Cardiac muscle cell (in vitro differentiated cells and primary cell): ENCODE measurements at regions not wholly inside any gene's neighbourhood (a gene's known extent, or its start where the extent isn't known, plus 50 kb on each side); places are given as distances from the start of the nearest gene placed in this dataset.

ENCODE experiments used
- DNase-seq, 2 donors: peaks; one replicate each; pipeline versions ENCODE4 v3.0.0 to v3.0.0-alpha.2; 2010 to 2017; ENCODE audit warnings: low read depth in 1 of 2, low spot score in 1 of 2
- H3K27ac ChIP-seq: fragments of 200-600 bp; sonication (generic); 2 replicates; pipeline ENCODE4 v1.5.1; 2016
- H3K27me3 ChIP-seq: fragments of 200-600 bp; sonication (generic); 2 replicates; pipeline ENCODE4 v1.6.0; 2016; ENCODE audit warnings: control low read depth
- H3K36me3 ChIP-seq: fragments of 200-600 bp; sonication (generic); 2 replicates; pipeline ENCODE4 v1.5.1; 2016; ENCODE audit warnings: control low read depth
- H3K4me1 ChIP-seq: fragments of 200-600 bp; sonication (generic); 2 replicates; pipeline ENCODE4 v1.8.1; 2017; ENCODE audit warnings: low read depth, mild to moderate bottlenecking, mixed run types
- H3K4me3 ChIP-seq: fragments of 200-600 bp; sonication (generic); 2 replicates; pipeline ENCODE4 v1.5.1; 2016; ENCODE audit warnings: mild to moderate bottlenecking
- H3K9me3 ChIP-seq: fragments of 200-600 bp; sonication (generic); 2 replicates; pipeline ENCODE4 v1.5.1; 2017; ENCODE audit warnings: low read depth, mild to moderate bottlenecking, control low read depth
- CTCF ChIP-seq: IDR thresholded peaks from 2 replicates; pipeline ENCODE4 v1.5.1; 2012; ENCODE audit warnings: low read depth, mild to moderate bottlenecking, low read length

DNA sequence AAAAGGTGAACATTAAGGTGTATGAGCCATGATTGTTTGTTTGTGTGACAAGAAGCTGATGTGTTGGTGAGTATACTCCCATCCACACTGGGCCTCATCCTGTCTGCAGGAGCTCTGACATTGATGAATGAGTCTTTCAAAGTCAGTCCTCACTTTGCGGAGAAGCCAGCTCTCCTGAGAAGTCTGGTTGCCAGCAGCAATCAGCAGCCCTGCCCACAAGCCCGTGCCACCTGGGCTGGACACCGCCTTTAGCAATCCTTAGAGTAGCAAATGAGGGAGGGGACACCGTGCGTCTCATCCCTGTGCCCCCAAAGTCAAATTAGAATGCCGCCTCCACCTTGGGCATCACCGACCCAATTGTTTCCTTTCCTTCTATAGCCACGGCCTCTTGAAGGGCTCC lies 174.8 kb upstream of the NECTIN1 start:
- H3K4me3 ChIP-seq = no peak overlapping the region
- no peaks in the 10 kb centered on the region for H3K27me3 ChIP-seq
- no peak for DNase-seq
- no peaks in the 10 kb centered on the region for H3K36me3 ChIP-seq
- no peak overlapping the region for H3K27ac ChIP-seq
- H3K9me3 ChIP-seq = no peaks in the 10 kb centered on the region
- peaks cover 50% of the 10 kb centered on the region for H3K4me1 ChIP-seq
- TF ChIP-seq CTCF = no peak

GRCh38 chr11:119903389-119903788 lies 174.4 kb upstream of the NECTIN1 start:
- no peak overlapping the region for H3K4me3 ChIP-seq
- TF ChIP-seq CTCF = no peak

DNA sequence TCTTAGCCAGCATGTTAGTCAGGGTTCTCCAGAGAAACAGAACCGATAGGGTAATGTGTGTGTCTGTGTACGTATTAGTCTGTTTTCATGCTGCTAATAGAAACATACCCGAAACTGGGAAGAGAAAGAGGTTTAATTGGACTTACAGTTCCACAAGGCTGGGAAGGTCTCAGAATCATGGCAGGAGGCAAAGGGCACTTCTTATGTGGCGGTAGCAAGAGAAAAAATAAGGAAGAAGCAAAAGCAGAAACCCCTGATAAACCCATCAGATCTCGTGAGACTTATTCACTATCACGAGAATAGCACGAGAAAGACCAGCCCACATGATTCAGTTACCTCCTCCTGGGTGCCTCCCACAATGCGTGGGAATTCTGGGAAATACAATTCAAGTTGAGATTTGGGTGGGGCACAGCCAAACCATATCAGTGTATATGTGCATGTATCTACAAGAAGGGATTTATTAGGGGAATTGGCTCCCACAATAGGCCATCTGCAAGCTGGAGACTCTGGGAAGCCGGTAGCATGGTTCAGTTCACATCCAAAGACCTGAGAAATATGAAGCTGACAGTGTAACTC lies 173.7 kb upstream of the NECTIN1 start:
- H3K27me3 ChIP-seq = no peaks in the 10 kb centered on the region
- no peaks in the 10 kb centered on the region for H3K9me3 ChIP-seq
- no peak overlapping the region for H3K27ac ChIP-seq
- peaks cover 51% of the 10 kb centered on the region for H3K4me1 ChIP-seq
- H3K36me3 ChIP-seq = no peaks in the 10 kb centered on the region
- DNase-seq = no peak
- no peak for TF ChIP-seq CTCF
- no peak overlapping the region for H3K4me3 ChIP-seq

More at GRCh38 chr11:119903389-119903788, 174.4 kb upstream of the NECTIN1 start:
- Histone ChIP-seq H3K4me1 (peaks cover 51% of the 10 kb centered on the region), H3K27me3 (no peaks in the 10 kb centered on the region), H3K36me3 (no peaks in the 10 kb centered on the region), H3K9me3 (no peaks in the 10 kb centered on the region), H3K27ac (no peak overlapping the region)
- DNase-seq = no peak

GRCh38 chr11:119901657-119902577 lies 172.9 kb upstream of the NECTIN1 start:
- H3K4me3 ChIP-seq = no peak overlapping the region
- H3K4me1 ChIP-seq = peaks cover 51% of the 10 kb centered on the region
- no peak for TF ChIP-seq CTCF
- H3K36me3 ChIP-seq = no peaks in the 10 kb centered on the region
- no peaks in the 10 kb centered on the region for H3K27me3 ChIP-seq
- DNase-seq = no peak
- H3K27ac ChIP-seq = no peak overlapping the region
- no peaks in the 10 kb centered on the region for H3K9me3 ChIP-seq

DNA sequence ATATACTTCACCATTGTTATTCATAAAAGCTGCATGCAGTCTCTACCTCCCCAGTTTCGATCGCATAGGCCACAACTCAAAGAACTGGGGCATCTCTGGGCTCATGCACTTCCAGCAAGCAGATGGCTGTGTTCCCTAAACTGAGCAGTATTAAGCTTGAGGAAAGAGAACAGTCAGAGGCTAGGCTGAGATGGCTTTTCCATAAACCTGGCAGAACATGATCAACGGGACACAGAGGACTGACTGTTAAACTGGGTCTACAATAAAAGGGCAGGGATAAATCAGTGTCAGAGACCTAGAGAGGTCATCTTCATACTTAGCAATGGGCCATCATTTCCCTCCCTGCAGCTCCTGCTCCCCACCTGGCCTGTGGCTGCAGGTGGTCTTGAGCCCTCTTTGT lies 171.0 kb upstream of the NECTIN1 start:
- no peak overlapping the region for H3K4me3 ChIP-seq
- H3K9me3 ChIP-seq = no peaks in the 10 kb centered on the region
- no peak for DNase-seq
- TF ChIP-seq CTCF = no peak
- H3K27me3 ChIP-seq = no peaks in the 10 kb centered on the region
- peaks cover 55% of the 10 kb centered on the region for H3K4me1 ChIP-seq
- H3K27ac ChIP-seq = no peak overlapping the region
- no peaks in the 10 kb centered on the region for H3K36me3 ChIP-seq
